Osteocyte (in vitro differentiated cells): ENCODE measurements at regions not wholly inside any gene's neighbourhood (a gene's known extent, or its start where the extent isn't known, plus 50 kb on each side); places are given as distances from the start of the nearest gene placed in this dataset.

Source experiments
- DNase-seq: peaks from one replicate; pipeline ENCODE4 v3.0.0; 2021; ENCODE audit warnings: mixed read lengths; ENCODE audit not compliant: unreplicated experiment; ENCODE audit errors: extremely low spot score
- H3K27ac Mint-ChIP-seq: one replicate; pipeline ENCODE4 v1.8.0; 2021; ENCODE audit warnings: mild to moderate bottlenecking, mixed read lengths; ENCODE audit not compliant: unreplicated experiment
- H3K27me3 Mint-ChIP-seq: one replicate; pipeline ENCODE4 v1.8.0; 2021; ENCODE audit warnings: mixed read lengths; ENCODE audit not compliant: unreplicated experiment
- H3K36me3 Mint-ChIP-seq: one replicate; pipeline ENCODE4 v1.8.0; 2021; ENCODE audit warnings: mixed read lengths; ENCODE audit not compliant: unreplicated experiment
- H3K4me1 Mint-ChIP-seq: one replicate; pipeline ENCODE4 v1.8.0; 2021; ENCODE audit warnings: mixed read lengths; ENCODE audit not compliant: unreplicated experiment
- H3K4me3 Mint-ChIP-seq: one replicate; pipeline ENCODE4 v1.8.0; 2021; ENCODE audit warnings: mild to moderate bottlenecking, moderate library complexity, mixed read lengths; ENCODE audit not compliant: unreplicated experiment
- H3K9me3 Mint-ChIP-seq: one replicate; pipeline ENCODE4 v1.8.0; 2021; ENCODE audit warnings: mixed read lengths; ENCODE audit not compliant: unreplicated experiment
- TF ChIP-seq, protein P1 (sequence below): fragments of 200-600 bp; sonication (generic); IDR thresholded peaks from 2 replicates; pipeline ENCODE4 v1.5.0; 2021; ENCODE audit warnings: antibody characterized with exemption, mild to moderate bottlenecking, moderate library complexity

DNA sequence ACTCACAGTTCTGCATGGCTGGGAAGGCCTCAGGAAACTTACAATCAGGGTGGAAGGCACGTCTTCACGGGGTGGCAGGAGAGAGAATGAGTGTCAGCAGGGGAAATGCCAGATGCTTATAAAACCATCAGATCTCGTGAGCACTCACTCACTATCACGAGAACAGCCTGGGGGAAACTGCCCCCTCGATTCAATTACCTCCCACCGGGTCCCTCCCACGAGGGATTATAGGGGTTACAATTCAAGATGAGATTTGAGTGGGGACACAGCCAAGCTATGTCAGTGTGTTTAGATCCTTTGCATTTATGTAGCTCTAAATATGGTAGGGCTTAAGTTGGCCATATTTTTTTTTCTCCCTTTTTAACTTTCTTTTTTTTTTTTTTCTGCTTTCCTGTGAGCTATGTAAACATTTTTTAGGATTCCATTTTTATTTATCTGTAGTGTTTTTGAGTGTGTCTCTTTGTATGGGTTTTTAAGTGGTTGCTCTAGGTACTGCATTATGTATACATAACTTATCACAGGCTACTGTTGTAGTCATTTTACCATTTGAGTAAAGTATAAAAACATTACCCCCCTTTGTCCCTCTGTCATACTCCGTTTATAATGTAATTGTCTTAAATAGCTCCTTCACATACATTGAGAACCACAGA lies 79.0 kb downstream of the ADRA2C start:
- no peak for DNase-seq
- H3K27me3 Mint-ChIP-seq = peaks cover 55% of the 10 kb centered on the region
- no peaks in the 10 kb centered on the region for H3K36me3 Mint-ChIP-seq
- H3K4me3 Mint-ChIP-seq = no peak overlapping the region
- H3K9me3 Mint-ChIP-seq = no peaks in the 10 kb centered on the region
- TF ChIP-seq, protein P1, sequence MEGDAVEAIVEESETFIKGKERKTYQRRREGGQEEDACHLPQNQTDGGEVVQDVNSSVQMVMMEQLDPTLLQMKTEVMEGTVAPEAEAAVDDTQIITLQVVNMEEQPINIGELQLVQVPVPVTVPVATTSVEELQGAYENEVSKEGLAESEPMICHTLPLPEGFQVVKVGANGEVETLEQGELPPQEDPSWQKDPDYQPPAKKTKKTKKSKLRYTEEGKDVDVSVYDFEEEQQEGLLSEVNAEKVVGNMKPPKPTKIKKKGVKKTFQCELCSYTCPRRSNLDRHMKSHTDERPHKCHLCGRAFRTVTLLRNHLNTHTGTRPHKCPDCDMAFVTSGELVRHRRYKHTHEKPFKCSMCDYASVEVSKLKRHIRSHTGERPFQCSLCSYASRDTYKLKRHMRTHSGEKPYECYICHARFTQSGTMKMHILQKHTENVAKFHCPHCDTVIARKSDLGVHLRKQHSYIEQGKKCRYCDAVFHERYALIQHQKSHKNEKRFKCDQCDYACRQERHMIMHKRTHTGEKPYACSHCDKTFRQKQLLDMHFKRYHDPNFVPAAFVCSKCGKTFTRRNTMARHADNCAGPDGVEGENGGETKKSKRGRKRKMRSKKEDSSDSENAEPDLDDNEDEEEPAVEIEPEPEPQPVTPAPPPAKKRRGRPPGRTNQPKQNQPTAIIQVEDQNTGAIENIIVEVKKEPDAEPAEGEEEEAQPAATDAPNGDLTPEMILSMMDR = no peak
- H3K27ac Mint-ChIP-seq = no peak overlapping the region
- no peaks in the 10 kb centered on the region for H3K4me1 Mint-ChIP-seq

DNA sequence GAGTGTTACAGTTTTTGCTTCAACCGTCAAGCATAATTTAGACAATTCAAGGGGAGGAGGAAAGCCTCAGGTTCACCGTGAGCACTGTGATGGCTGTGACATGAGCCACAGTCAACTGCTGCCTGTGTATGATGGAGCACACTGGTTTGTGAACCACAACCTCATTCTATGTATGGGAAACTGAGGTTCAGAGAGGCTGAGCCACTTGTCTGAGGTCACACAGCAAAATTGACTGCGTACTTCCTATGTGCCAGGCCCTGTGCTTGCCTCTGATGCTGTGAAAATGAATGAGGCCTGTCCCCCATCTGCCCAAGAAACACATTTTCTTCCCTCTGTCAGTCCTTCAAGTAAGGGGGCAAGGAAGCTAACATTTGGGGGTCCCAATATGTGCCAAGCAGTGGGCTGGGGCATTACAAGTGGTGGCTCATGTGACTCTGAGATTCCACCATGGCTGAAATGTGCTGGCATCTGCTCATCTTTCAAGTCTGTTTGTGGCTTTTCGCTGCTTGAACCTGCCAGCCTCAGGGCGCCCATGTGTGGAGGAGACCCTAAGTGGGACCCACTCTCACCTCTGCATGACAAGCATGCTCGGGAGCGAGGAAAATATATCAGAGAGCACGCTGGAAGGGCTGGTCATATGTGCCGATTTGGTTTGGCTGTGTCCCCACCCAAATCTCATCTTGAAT lies 79.7 kb downstream of the ADRA2C start:
- no peaks in the 10 kb centered on the region for H3K9me3 Mint-ChIP-seq
- no peak for DNase-seq
- H3K36me3 Mint-ChIP-seq = no peaks in the 10 kb centered on the region
- H3K4me1 Mint-ChIP-seq = no peaks in the 10 kb centered on the region
- no peak overlapping the region for H3K4me3 Mint-ChIP-seq
- H3K27me3 Mint-ChIP-seq = peaks cover 51% of the 10 kb centered on the region
- no peak overlapping the region for H3K27ac Mint-ChIP-seq
- TF ChIP-seq, protein P1 = no peak

DNA sequence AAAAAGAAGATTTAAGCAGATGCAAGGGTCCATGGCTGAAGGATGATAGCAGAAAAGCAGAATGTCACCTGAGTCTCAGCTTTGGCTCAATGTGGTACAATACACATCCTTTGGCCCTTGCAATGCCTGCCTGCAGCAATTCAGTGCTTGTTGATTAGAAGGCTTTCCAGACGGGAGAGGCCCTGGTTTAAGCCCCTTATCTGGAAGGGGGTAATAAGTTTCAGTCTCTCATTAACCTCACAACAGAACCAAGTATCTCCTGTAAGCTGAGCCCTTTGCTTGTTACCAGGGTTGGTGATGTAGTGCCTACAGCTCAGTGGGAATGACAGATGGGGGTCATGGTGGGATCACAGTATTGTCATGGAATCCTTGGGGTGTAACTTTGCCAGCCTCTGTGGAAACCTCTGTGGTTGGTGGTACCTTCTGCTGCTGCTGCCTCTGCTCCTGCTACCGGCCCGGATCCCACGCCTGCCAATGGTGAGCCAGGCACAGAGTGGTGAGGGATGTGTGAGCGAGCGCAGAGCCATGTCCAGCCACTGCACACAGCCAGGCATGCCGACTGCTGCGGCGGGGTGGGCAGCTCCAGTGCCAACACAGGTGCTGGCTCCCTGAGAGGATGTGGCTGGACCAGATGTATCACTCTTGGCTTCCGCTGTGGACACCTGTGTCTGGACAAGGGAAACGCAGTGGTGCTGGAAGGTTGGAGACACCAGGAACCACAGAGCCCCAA lies 81.2 kb downstream of the ADRA2C start:
- TF ChIP-seq, protein P1 = no peak
- Mint-ChIP-seq H3K9me3 (no peaks in the 10 kb centered on the region), H3K27ac (no peak overlapping the region), H3K36me3 (no peaks in the 10 kb centered on the region), H3K4me3 (no peak overlapping the region), H3K27me3 (peaks cover 49% of the 10 kb centered on the region), H3K4me1 (no peaks in the 10 kb centered on the region)
- no peak for DNase-seq

DNA sequence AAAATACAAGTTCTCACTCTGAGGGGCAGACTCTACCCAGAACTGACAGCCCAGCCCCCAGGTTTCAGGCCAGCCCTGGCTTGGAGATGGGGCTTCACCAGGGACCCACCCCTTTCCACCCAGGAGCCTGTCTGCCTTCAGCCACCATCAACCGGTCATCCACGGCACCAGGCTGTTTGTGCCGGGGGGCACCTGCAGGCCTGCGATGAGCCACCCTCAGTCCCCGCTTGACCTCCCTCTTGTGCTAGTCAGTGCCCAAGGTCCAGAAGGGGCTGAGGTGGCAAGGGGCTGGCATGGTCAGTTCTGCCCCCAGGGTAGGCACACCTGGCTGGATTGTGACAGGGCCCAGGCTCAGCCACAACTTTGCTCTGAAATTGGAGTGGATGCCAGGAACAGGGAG lies 82.1 kb downstream of the ADRA2C start:
- Mint-ChIP-seq H3K27ac (no peak overlapping the region), H3K27me3 (peaks cover 45% of the 10 kb centered on the region), H3K4me1 (no peaks in the 10 kb centered on the region), H3K4me3 (no peak overlapping the region), H3K36me3 (no peaks in the 10 kb centered on the region), H3K9me3 (no peaks in the 10 kb centered on the region)
- TF ChIP-seq, protein P1 = no peak
- no peak for DNase-seq

DNA sequence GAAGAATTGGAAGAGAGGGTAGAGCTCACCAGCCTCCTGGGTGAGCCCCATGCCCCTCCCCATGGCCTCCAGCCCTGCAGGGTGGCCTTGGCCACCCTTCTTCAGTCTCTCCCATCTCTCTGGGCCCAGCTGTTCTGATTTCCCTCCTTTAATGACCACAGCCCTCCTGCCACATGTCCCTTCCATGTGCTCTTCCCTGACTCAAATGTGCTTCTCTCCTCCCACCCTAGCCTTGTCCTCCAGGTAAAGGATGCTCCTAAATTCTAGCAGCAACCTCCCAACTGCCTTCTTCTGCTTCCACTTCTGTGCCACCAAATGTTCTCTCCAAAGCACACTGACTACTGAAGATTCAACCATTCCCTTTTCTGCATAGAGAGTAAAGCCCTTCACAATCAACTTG lies 83.0 kb downstream of the ADRA2C start:
- Mint-ChIP-seq H3K4me3 (no peak overlapping the region), H3K4me1 (no peaks in the 10 kb centered on the region), H3K9me3 (no peaks in the 10 kb centered on the region), H3K27ac (no peak overlapping the region), H3K27me3 (peaks cover 42% of the 10 kb centered on the region), H3K36me3 (no peaks in the 10 kb centered on the region)
- TF ChIP-seq, protein P1 = no peak
- DNase-seq = no peak
